ENCODE measurements at regions not wholly inside any gene's neighbourhood (a gene's known extent, or its start where the extent isn't known, plus 50 kb on each side); places are given as distances from the start of the nearest gene placed in this dataset.
A peak's percentile ranks its signal among the peaks of the same experiment; 100 is the strongest.

DNA sequence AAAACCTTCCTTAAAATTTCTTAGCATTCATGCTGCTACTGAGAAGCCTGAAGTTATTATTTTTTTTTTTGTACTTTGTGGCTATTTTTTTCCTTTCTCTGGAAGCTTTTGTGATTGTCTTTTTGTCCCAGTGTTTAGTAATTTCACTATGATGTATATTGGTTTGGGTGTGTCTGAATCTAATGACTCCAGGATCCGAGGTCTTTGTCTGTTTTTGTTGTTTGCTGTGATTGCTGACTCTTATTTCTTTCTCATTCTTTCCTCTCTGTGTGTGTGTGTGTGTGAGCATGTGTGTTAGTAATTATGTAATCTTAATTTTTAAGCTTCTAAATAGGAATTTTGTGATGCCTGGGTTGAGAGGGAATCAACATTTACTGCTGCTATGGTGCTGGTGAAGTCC is 152.0 kb downstream of the RAP2B start:
- no peak for DNase-seq

DNA sequence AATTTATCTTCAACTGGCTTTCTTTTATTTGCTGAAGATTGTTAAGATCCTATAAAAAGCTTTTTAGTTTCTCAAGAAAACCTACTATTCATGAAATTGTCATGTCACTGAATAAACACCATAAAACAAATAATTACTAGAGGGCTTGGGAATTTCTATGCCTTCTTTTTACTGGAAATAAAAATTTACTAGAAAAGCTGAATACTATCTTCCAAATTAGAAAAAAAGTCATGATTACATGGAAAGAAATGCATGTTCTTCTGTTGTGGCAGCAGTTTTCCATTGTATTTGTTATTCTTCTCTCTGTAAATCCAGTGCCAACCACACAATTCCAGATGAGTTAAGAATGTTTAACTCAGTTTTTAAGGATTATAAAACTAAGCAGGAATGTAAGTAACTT is 153.8 kb downstream of the RAP2B start:
- no peak for DNase-seq

DNA sequence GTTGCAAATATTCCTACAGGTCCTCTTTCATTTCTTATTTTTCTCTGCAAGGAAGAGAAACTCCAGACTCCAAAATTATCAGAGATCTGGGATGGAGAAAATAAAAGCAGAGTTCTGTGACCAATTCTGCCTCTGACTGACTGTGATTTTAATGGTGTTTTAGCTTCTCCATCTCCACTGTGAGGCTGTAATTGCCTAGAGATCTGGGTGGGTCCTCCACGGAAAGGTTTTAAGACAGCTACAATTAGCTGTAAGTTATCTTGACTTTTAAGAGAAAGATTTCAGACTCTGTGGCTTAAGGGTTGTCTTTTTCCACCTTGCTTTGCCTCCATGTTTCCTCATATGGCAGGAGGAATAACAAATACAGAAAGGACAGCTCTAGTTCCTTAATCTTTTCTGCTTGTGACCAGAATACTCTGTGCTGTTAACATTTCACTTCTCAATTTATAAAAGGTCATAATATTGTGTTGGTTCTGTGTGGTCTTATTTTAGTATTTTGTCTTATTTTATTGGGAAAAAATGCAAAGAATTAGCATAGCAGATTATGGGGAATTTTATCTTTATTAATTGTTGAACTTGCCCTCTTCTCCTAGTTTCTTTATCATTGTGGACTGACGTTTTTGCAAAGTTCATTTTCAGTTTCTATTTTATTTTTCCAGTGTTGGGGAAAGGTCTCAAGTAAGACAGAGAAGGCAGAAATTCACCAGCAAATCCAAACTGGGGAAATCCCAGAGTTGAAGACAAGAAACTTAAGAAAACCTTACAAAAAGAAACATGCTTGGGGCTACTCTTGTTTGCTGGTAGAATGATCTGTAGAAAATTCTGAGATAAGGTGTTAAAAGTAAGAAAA is 157.9 kb downstream of the RAP2B start:
- DNase-seq = peak; percentile 28 to 45

DNA sequence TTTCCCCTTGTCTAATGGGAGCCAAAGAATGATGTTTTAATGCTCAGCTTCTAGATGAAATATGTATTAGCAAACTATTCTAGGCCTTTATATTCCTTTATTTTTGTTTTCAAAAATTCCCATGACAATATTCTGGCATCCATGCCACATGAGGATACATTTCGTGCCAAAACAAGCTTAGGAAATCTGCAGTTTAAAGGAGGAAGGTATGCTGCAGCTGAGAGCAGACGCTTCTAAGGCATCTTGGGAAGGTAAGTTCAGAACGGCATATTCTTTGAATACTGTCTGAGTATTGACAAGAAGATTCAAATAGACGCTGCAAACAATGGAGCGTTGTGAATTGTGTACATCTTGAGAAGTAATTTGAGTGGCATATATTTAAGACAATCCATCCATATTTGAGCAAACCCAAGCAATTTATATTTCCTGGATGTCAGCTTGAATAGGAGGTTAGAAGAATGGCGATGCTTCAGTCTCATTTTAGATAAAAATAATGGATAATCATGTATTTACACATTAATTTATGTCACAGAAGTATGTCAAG is 158.6 kb downstream of the RAP2B start:
- no peak for DNase-seq

DNA sequence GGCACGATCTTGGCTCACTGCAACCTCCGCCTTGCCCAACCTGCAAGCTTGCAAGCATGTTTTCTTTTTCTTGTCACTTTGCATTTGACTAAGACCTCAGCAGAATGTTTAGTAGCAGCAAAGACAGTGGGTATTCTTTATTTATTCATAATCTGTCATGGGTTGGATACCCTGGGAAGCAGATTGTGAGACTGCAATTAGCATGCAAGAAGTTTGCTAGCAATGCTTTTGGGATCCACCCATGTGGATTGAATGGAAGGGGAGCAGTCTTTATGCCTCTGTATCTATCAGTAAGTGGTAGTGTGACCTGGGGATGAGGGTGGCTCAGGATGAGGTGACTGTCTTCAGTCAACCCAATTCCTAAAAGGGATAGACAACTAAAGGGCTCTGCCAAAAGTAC is 166.7 kb downstream of the RAP2B start:
- no peak for DNase-seq

DNA sequence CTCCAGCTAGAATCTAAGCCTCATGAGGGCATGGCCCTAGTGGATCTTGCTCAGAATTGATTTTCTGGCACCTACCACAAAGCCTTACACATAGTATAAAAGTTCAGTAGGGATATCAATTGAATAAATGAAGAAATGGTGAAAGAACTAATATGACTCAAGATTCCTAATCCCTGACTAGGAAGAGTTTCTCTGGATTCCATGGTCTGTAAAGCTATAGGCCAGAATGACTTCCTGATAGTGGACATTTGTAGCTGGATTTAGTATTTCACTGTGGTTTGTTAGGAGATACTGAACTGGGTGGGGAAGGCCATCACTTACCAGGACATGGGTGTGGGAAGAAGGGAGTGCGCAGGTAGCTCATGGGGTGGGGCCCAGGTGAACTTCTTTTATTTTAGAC is 168.9 kb downstream of the RAP2B start:
- DNase-seq = no peak

DNA sequence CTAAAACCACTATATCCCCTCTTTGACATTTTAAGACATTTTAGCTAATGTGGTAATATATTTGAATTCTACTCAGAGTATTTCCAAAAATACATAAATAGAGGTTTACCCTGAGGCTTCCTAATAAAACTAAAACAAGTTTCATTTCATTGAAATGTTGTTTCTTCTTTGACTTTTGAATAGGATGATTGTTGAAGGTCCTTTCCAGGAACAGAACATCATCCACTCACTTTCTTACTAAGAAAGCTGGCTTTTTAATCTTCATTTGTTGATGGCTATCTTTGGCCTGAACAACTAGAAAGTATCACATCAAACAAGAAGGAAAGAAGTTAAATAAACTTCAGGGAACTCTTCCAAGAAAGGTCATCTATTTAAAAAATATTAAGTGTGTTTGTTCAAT is 169.7 kb downstream of the RAP2B start:
- DNase-seq = no peak

DNA sequence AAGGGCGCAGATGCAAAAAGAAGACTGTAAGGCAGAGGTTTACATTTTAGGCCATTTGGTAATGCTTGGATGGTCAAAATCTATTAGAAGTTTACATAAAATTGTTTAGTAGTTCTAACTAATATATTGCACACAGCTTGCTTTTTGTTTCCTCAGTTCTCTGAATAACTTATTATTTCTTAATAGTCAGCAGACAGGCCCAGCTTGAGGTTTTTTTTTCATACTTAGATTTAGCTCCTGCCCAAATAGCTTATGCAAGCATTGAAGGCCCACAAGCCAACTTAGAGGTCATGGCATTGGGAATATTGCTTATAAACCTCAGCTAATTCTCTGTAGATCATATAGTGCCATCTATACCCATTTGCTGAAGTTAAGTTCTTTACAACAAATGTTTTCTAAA is 172.5 kb downstream of the RAP2B start:
- DNase-seq = peak; percentile 21 to 26

DNA sequence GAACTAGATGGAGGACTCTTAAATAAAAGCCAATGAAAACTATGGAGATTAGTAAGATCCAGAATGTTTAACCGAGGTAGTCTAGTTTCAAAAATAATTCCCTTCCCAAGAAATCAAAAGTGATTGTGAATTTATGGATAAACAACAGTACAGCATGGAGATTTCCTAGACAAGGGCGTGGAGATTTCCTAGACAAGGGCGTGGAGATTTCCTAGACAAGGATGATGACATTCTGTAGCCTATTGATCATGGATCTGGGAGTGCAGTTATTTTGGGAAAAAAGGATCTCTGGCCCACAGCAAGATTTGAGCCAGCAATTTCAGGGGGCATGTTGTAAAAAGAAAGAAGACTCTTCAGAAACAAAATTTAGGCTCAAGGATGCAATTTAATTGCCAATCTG is 175.3 kb downstream of the RAP2B start:
- DNase-seq = no peak

DNA sequence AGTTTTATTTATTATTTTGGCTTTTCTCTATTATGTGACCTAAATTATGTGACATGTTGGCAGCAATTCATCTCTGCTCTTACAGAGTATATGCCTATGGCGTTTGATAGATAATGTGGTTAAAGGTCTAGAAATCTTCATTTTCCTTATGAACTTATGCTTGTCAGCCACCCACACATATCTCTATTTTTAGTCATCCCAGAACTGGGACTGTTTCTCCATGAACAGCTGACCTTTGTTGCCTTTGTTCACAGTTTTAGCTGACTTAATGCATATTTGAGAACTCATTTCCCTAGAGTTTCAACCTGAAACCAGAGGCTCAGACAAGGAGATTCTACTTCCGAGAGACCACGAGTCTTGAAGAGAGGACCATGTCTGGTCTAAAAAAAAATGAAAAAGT is 176.5 kb downstream of the RAP2B start:
- DNase-seq = peak; percentile 6 to 28

DNA sequence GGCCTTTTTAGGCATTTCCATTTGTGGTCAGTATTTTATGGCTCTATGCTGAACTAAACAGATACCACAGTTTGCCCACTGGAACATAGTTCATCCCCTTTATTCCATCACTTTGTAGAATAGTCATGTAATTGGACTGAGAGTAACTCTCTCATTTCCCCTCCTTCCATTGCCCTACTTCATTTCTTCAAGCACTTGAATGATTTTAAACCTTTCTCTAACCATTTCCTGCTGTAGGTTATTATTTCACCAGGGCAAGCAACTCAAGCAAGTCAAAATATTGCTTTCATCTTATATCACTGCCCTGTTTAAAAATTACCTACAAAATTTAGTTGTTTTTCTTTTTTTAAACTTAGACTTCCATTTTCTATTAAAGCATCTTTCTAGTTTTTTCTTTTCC is 177.0 kb downstream of the RAP2B start:
- no peak for DNase-seq

DNA sequence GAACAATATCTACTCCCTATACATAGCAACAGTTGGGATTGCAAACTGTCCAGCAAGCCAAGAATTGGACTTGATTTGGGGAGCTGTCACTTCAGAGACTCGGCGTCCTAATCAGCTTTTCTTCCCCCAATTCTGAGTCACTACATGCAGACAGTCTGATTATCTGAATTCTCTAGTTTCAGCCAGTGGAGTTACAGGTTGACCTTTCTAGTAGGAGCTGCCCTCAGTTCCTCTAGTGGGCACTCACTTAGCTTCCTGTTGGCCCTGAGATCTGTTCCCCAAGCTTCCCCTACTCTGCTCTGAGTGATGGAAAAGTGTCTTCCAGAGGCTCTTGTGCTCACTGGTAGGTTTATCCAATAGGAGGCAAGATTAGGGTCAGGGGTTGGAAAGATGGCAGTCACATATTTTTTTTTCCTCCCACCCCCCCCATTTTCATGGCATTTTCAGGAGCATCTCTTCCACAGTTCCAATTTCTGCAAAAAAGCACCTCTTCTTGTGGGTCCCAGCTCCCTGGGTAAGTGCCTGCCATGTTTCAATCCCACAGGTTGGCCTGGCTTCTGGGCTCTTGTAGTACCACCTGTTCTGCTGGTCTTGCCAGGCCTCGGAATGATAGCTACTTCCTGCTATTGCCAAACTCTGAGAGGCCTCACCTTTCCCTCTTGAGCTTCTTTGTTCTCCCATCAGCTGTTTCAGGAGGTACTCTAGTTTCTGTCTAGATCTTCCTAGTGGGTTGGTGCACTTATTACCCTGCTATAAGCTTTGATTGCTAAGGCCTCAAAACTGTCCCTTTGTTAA is 182.2 kb downstream of the RAP2B start:
- DNase-seq = no peak

DNA sequence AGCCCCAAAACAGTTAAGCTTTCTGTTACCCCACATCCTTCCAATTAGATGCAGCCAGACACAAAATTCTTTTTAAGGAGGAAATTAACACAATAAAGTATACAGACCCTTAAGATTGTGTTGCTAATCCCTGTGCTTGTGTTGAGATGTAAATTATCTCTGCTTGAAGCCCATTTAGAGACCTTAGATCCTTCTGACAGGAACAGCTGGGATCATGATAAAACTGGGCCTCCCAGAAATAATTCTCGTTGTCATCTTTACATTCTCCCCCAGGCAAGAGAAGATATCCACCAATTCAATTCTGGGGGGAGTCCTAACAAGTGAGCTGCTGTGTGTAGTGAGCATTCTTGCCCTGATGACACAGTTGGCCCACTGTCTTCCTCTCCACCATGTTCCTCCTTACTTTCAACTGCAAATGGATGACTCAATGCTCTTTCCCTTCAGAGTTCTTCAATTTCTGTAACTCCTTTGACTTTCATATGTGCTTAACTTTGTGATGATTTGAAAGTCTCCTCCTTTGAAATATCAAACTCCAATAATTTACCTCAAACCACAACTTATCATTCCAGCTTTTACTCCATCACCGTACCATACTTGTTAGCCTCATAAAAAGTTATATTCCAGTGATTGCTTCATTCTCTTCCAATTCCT is 186.6 kb downstream of the RAP2B start:
- peak in 1 of 2 donors; percentile 26 for DNase-seq

DNA sequence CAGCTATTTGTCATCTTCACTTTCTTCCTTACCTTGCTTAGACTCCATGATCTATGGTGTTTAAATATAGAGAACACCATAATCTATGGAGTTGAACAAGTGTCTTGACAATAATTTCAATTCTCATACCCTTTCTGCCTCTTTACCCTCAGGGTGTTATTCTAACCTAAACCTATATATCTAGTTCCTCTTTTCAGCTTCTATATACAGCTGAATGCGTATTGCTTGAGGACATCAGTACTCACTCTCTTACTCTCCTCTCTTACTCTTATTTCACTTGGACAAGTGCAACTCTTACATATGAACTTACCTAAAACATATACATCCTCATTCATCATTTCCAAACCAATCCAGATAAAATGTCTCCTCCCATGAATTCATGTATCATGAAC is 187.1 kb downstream of the RAP2B start:
- no peak for DNase-seq

DNA sequence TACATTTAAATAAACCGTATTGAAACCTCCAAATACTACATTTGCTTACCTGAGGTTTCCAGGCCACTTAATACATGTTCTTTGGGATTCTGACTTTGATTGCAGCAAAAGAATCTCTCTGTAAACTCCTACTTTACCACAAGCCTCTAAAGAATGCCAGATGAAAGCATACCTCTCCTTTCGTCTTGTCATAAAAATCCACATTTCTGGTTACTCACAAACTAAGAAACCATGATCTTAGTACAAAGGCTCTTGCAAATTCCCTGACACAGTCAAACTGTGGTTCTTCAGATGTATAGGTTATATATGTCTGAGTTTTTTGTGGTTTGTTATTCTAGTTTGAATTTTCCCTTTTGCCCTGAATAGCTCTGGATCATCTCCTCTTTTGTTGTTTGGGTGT is 188.4 kb downstream of the RAP2B start:
- no peak for DNase-seq

DNA sequence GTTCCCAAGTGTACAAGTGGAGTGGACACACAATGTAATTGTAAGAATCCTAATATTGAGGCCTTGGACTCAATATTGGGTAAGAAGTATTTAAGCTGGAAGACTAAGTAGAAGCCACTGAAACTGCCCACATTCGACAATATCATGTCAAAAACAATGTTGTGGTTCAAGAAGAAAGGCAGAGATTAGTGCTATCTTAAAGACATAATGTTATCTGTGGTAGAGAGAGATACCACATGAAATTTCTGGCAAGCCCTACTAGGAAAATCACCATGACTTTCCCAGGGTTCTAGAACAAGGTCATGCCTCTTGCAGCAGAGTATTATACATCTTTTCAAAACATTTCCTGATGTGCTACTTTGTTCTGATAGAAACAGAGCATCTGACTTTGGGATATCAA is 192.6 kb downstream of the RAP2B start:
- DNase-seq = no peak

DNA sequence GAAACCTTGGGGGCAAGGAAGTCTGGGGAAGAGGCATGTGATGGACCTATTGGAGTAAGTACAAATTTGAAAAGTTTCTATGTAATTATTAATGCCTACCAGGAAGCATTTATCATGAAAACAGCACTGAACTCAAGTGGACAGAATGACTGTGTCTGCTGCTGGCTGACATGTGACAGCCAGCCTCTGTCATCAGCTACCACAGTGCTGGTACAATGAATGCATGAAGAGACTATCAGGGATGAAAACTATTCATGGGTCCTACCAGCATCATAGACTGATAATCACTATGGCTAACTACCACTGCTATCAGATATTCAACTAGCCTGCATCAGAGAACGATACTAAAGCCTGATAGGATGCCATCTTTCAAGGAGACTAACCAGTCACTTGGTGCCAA is 193.5 kb downstream of the RAP2B start:
- no peak for DNase-seq

DNA sequence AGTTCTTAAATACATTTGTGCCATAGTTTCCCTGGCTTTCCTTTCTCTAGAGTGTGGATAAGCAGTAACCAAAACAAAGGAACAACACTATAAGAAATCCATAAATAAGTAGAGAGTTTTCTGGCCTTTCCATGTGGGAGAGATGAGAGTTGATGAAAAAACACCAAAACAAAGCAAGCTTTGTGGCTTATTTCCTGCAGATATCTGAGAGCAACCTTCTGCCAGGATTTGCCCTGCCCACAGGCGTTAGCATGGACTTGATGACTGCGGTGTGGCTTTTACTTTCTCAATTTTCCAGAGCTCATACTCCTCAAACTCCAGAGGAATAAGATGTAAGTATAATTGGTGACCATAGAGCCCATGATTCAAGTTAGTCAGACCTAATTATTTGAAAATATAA is 194.9 kb downstream of the RAP2B start:
- DNase-seq = no peak

DNA sequence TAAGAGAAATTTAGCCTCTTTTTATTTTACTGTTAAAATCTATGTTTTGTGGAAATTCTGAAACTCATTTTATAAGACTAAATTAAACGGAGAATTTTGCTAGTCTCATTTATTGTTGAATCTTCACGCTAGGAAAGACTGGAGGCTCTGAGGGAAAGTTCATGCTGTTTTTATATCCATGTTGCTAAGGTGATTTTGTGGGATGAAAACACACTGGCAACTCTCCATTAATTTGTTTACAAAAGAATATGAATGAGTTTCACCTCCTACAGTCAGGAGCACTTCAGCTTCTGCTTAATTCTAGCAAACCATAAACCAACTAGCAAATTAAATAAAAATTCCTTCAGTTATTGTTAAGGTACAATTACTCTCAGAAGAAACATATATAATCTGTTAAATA is 195.4 kb downstream of the RAP2B start:
- DNase-seq = no peak

DNA sequence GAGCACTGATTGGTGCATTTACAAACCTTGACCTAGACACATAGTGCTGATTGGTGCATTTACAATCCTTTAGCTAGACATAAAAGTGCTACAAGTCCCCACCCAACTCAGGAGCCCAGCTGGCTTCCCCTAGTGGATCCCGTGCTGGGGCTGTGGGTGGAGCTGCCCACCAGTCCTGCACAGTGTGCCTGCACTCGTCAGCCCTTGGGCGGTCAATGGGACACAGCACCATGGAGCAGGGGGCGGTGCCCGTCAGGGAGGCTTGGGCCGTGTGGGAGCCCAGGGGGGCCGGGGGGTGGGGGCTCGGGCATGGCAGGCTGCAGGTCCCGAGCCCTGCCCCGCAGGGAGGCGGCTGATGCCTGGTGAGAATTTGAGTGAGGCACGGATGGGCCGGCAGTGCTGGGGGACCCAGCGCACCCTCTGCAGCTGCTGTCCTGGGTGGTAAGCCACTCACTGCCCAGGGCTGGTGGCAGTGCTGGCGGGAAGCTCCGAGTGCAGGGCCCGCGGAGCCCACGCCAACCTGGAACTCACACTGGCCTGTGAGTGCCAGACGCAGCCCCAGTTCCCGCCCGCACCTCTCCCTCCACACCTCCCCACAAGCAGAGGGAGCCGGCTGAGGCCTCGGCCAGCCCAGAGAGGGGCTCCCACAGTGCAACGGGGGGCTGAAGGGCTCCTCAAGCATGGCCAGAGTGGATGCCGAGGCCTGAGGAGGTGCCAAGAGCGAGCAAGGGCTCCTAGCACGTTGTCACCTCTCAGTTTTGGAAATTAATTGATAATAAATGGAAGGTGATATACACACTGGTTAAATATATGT is 207.7 kb downstream of the RAP2B start:
- no peak for DNase-seq

DNA sequence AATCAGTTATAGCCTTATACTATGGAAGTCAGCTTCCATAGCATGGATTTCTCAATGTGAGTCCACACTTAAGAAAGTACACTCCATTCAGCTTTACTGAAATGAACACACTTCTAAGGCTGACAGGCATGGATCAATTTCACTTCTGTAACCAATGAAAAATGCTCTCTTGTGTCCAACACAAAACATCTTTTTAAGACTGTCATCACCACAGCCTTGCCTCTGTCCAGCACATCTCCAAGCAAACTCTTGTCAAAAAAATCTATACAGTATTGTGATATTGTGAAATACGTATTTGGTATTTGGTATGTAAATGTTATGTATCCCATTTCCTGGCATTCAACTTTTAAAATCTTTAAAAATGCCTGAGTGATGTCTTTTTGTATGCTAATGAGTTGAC is 208.7 kb downstream of the RAP2B start:
- no peak for DNase-seq

DNA sequence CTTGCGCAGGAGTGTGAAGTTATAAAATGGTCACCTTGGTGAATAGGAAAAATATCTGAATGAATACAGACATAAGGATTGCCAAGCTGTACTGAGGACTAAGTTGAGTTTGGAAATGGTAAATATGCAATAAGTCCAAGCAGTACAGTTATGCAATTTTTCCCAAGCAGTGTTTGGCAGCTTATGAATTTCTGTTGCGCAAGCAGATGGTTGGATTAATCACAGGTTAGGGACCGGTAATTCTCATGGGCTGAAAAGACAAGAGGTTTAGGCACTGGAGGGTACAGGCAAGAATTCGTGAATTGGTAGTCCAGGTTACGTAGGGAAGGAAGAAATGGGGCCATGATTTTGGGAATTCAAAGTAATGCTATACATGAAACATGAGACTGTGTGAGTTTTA is 210.3 kb downstream of the RAP2B start:
- peak; percentile 9 to 28 for DNase-seq

DNA sequence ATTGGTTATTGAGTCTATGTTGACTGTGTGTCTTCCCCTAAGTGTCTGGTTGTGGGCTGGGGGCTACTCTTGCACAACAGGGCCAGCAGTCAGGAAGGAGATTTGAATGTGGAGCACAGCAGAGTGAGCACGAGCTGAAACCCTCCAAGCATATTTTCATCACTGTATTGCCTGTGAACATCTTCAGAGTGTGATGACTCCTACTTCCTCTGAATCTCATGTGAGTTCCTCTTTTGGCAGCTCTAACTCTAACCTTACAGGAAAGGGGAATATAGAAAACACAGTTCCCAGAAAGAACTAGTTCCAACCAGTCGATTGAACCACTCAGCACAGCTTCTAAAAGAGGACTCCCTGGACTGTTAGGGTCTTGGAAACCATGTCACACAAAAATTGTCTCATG is 211.6 kb downstream of the RAP2B start:
- peak; percentile 73 to 82 for DNase-seq

All from inflammatory macrophage treated with lipopolysaccharide for 1 hour (primary cell).